ENCODE measurements at regions not wholly inside any gene's neighbourhood (a gene's known extent, or its start where the extent isn't known, plus 50 kb on each side); places are given as distances from the start of the nearest gene placed in this dataset.
"Not testable (repeated sequence)": the region's sequence is repeated elsewhere in the genome, so short reads cannot be mapped to it uniquely, and the experiment has no call there.

GRCh38 chr22:18234926-18235619, 85.1 kb downstream of the USP18 start:
- H3K27ac Mint-ChIP-seq; POLR2A ChIA-PET; H3K9me3 Mint-ChIP-seq (ENCODE audit: low read depth); intact Hi-C loops (cut with DNase I, micrococcal nuclease); H3K4me3 Mint-ChIP-seq; H3K4me1 Mint-ChIP-seq; CTCF ChIA-PET; H3K36me3 Mint-ChIP-seq (ENCODE audit: low read depth); H3K27me3 Mint-ChIP-seq: not testable (repeated sequence)
- peak; percentile 3 for DNase-seq
- ATAC-seq = peak; percentile 39

- CTCF ChIA-PET; ATAC-seq; H3K4me3 Mint-ChIP-seq; DNase-seq; H3K27me3 Mint-ChIP-seq; H3K4me1 Mint-ChIP-seq; H3K36me3 Mint-ChIP-seq (ENCODE audit: low read depth); H3K9me3 Mint-ChIP-seq (ENCODE audit: low read depth); POLR2A ChIA-PET; intact Hi-C loops (cut with DNase I, micrococcal nuclease); H3K27ac Mint-ChIP-seq: not testable (repeated sequence)
Measured at GRCh38 chr22:18237402-18237801, 87.4 kb downstream of the USP18 start.
